ENCODE measurements at regions not wholly inside any gene's neighbourhood (a gene's known extent, or its start where the extent isn't known, plus 50 kb on each side); places are given as distances from the start of the nearest gene placed in this dataset.

DNA sequence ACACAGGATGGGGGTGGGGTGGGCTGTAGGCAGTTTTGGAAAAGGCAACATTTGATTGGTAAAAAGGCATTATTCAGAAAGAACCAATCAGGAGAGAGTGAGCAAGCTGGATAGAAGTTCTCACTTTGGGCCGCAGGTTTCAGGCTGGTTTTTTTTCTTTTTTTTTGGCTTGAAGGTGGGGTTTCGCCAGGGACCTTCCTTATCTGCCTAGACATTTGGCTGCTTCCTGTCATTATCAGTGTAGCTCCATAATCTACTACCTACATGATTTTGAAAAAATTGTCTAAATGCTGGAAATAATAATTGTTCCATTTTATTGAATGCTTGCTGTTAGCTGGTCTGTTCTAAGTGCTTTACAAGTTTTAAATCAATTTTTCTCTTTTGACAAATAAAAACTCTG is 649.0 kb downstream of the TMTC2 start:
- intact Hi-C loops (cut with micrococcal nuclease), result no loop called here
- no peaks in the 10 kb centered on the region for H3K36me3 ChIP-seq
- H3K27ac ChIP-seq (replicated peaks), result no peak overlapping the region
- TF ChIP-seq, protein P1, sequence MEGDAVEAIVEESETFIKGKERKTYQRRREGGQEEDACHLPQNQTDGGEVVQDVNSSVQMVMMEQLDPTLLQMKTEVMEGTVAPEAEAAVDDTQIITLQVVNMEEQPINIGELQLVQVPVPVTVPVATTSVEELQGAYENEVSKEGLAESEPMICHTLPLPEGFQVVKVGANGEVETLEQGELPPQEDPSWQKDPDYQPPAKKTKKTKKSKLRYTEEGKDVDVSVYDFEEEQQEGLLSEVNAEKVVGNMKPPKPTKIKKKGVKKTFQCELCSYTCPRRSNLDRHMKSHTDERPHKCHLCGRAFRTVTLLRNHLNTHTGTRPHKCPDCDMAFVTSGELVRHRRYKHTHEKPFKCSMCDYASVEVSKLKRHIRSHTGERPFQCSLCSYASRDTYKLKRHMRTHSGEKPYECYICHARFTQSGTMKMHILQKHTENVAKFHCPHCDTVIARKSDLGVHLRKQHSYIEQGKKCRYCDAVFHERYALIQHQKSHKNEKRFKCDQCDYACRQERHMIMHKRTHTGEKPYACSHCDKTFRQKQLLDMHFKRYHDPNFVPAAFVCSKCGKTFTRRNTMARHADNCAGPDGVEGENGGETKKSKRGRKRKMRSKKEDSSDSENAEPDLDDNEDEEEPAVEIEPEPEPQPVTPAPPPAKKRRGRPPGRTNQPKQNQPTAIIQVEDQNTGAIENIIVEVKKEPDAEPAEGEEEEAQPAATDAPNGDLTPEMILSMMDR (IDR thresholded peaks at IDR 0.05; ENCODE audit: borderline replicate concordance), result no peak
- H3K4me3 ChIP-seq, result no peak overlapping the region
- H3K27me3 ChIP-seq (ENCODE audit: low read depth), result no peaks in the 10 kb centered on the region
- H3K9me3 ChIP-seq (replicated peaks), result peaks cover 4% of the 10 kb centered on the region
- H3K4me1 ChIP-seq, result no peaks in the 10 kb centered on the region
- no peak for DNase-seq

DNA sequence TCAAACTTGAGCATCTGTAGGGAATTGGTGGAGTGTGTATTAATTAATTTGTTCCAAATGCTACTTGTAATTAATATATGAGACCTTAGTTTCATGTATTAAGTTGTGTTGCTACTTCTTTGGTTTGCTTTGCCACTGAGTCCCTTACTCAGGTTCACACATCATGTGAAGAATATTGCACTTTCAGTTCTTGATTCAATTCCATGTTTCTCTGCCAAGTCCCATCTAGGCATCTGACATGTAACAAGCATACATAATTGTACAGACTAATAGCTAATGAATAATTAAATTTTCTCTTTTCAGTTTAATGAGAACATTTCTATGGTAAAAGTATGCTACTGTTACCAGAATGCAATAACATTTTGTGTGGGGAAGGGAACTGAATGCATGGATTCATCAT is 640.0 kb downstream of the TMTC2 start:
- H3K27ac ChIP-seq (replicated peaks), result no peak overlapping the region
- H3K4me1 ChIP-seq, result no peaks in the 10 kb centered on the region
- intact Hi-C loops (cut with micrococcal nuclease), result no loop called here
- TF ChIP-seq, protein P1 (IDR thresholded peaks at IDR 0.05; ENCODE audit: borderline replicate concordance), result no peak
- H3K4me3 ChIP-seq, result no peak overlapping the region
- no peak for DNase-seq
- no peaks in the 10 kb centered on the region for H3K36me3 ChIP-seq
- no peaks in the 10 kb centered on the region for H3K27me3 ChIP-seq (ENCODE audit: low read depth)
- no peaks in the 10 kb centered on the region for H3K9me3 ChIP-seq (replicated peaks)

DNA sequence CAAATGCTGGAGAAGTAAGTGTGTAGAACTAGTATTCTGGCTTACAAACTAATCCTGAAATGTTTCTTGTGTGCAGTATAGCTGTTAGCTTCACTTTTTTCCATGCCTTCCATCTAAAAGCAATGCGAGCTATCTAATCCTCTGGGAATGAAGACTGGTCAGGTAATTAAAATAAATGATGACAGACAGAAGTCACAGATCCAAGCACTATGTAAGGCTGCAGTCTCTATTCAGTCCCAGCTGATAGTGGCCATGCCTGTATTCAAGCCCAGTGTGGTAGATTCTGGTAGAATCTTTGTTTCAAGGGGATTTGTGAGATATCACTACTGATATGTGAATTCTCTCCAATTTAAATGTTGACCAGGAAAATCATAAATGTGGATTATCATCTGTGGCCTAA is 637.2 kb downstream of the TMTC2 start:
- H3K36me3 ChIP-seq, result no peaks in the 10 kb centered on the region
- intact Hi-C loops (cut with micrococcal nuclease), result no loop called here
- no peak for DNase-seq
- H3K27me3 ChIP-seq (ENCODE audit: low read depth), result no peaks in the 10 kb centered on the region
- H3K4me3 ChIP-seq, result no peak overlapping the region
- no peak overlapping the region for H3K27ac ChIP-seq (replicated peaks)
- peaks cover 4% of the 10 kb centered on the region for H3K9me3 ChIP-seq (replicated peaks)
- peaks cover 2% of the 10 kb centered on the region for H3K4me1 ChIP-seq
- TF ChIP-seq, protein P1 (IDR thresholded peaks at IDR 0.05; ENCODE audit: borderline replicate concordance), result no peak

DNA sequence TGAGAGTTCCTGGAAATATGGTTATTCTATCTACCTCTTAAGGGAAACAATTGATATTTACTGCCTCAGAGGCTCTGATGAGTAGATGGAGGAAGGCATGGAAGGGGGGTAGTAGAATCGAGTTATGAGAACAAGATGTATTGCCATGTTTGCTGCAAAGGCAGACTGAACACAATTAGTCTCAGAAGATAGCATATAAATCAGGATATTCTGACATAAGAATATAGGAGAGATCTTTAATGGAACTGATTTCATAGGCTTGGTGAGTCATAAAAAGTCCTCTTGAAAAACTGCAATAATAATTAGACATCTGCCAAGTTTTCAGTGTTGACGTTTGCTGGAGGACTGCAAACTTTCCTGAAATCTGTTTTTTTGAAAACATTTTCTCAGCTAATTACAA is 636.1 kb downstream of the TMTC2 start:
- Histone ChIP-seq H3K27ac (replicated peaks) (no peak overlapping the region), H3K9me3 (replicated peaks) (peaks cover 4% of the 10 kb centered on the region), H3K4me1 (peaks cover 7% of the 10 kb centered on the region), H3K36me3 (no peaks in the 10 kb centered on the region), H3K27me3 (ENCODE audit: low read depth) (no peaks in the 10 kb centered on the region), H3K4me3 (no peak overlapping the region)
- DNase-seq, result no peak
- intact Hi-C loops (cut with micrococcal nuclease), result no loop called here
- TF ChIP-seq, protein P1 (IDR thresholded peaks at IDR 0.05; ENCODE audit: borderline replicate concordance), result no peak

DNA sequence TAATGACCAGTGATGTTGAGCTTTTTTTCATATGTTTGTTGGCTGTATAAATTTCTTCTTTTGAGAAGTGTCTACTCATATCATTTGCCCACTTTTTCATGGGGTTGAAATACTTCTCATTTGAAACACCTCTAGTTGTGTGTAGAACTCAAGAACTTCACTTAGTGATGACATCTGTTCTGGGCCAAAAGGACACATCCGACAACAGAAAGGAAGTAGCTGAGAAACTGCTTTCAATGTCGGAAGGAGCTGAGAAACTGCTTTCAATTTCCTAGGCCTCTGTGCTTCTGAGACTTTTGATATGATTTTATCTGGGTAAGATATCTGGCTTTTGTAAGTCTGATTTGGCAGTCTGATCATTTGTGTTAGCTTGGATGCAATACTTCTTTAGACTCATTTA is 635.3 kb downstream of the TMTC2 start:
- intact Hi-C loops (cut with micrococcal nuclease), result no loop called here
- Histone ChIP-seq H3K9me3 (replicated peaks) (peaks cover 4% of the 10 kb centered on the region), H3K36me3 (no peaks in the 10 kb centered on the region), H3K4me1 (peaks cover 7% of the 10 kb centered on the region), H3K27ac (replicated peaks) (no peak overlapping the region), H3K4me3 (no peak overlapping the region), H3K27me3 (ENCODE audit: low read depth) (no peaks in the 10 kb centered on the region)
- TF ChIP-seq, protein P1 (IDR thresholded peaks at IDR 0.05; ENCODE audit: borderline replicate concordance), result no peak
- no peak for DNase-seq

DNA sequence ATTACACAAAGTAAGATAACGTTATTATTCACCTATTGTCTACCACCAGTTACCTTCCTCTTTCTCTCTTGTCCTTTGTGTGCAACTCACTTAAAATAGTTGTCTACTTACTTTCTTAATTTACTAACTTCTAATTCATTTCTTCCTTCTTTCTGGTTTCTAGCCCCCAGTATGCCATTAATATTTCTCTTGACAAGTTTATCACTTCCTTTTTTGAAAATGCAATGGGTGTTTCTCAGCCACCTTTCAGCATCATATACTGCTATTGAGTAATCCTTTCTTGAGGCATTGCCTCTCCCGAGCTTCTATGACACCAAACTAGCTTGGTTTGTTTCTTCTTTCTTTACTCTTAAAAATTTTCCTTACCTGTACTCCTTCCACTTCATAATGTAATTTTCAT is 633.6 kb downstream of the TMTC2 start:
- Histone ChIP-seq H3K9me3 (replicated peaks) (peaks cover 4% of the 10 kb centered on the region), H3K4me3 (no peak overlapping the region), H3K27me3 (ENCODE audit: low read depth) (no peaks in the 10 kb centered on the region), H3K36me3 (no peaks in the 10 kb centered on the region), H3K4me1 (peaks cover 7% of the 10 kb centered on the region), H3K27ac (replicated peaks) (no peak overlapping the region)
- intact Hi-C loops (cut with micrococcal nuclease), result no loop called here
- TF ChIP-seq, protein P1 (IDR thresholded peaks at IDR 0.05; ENCODE audit: borderline replicate concordance), result no peak
- DNase-seq, result no peak
